ENCODE measurements at regions not wholly inside any gene's neighbourhood (a gene's known extent, or its start where the extent isn't known, plus 50 kb on each side); places are given as distances from the start of the nearest gene placed in this dataset.

- Histone ChIP-seq H3K79me1 (ENCODE audit: low read depth, low read length) (no peaks in the 10 kb centered on the region), H4K20me1 (replicated peaks in 1 of 2; ENCODE audit: control insufficient read depth in 1 of 2, insufficient read depth in 2 of 2, low read length in 2 of 2) (no peaks in the 10 kb centered on the region), H3K9ac (replicated peaks in 1 of 4; ENCODE audit: extremely low read depth in 1 of 4, low read depth in 3 of 4, low read length in 3 of 4) (no peak overlapping the region), H3K14ac (ENCODE audit: insufficient read length) (no peak overlapping the region), H2BK5ac (ENCODE audit: low read depth, low read length) (no peak overlapping the region), H3K36me3 (ENCODE audit: control insufficient read depth in 2 of 4, insufficient read depth in 4 of 4, low read length in 3 of 4) (no peaks in the 10 kb centered on the region), H2BK20ac (ENCODE audit: low read length) (no peak overlapping the region), H3K79me2 (ENCODE audit: control insufficient read depth in 1 of 2, insufficient read depth in 2 of 2, low read length in 2 of 2) (no peaks in the 10 kb centered on the region), H4K5ac (ENCODE audit: insufficient read length, low read depth, low read length) (no peak overlapping the region), H3K4me2 (ENCODE audit: insufficient read depth in 1 of 2, low read depth in 2 of 2, low read length in 2 of 2) (no peak overlapping the region), H2AFZ (ENCODE audit: low read length) (no peak overlapping the region), H4K8ac (ENCODE audit: extremely low read depth, insufficient read depth, low read length) (no peak overlapping the region), H3K18ac (ENCODE audit: extremely low read depth, low read length) (no peak overlapping the region), H3K27me3 (replicated peaks in 1 of 4; ENCODE audit: control insufficient read depth in 3 of 4, extremely low read depth in 1 of 4, insufficient read depth in 3 of 4, low read length in 3 of 4) (no peaks in the 10 kb centered on the region), H3K23ac (ENCODE audit: insufficient read length) (no peak overlapping the region), H3K4me1 (replicated peaks in 1 of 4; ENCODE audit: control insufficient read depth in 3 of 4, insufficient read depth in 4 of 4, low read length in 3 of 4) (peaks cover 0 to 2% (median 0%) of the 10 kb centered on the region in 4 experiments; a peak in 1 of 7 replicates), H4K91ac (replicated peaks; ENCODE audit: insufficient read length, low read length) (no peak overlapping the region), H2BK12ac (ENCODE audit: low read depth, low read length) (no peak overlapping the region), H3K4ac (replicated peaks; ENCODE audit: insufficient read length, low read depth, low read length) (no peak overlapping the region), H3K9me3 (ENCODE audit: insufficient read depth in 2 of 2, low read depth in 1 of 2, low read length in 1 of 2) (peaks cover 14 to 18% of the 10 kb centered on the region in 2 experiments), H3K4me3 (ENCODE audit: extremely low read depth in 1 of 4, insufficient read depth in 2 of 4, low read depth in 3 of 4, low read length in 4 of 4) (no peak overlapping the region), H3K56ac (replicated peaks; ENCODE audit: insufficient read length, low read depth, low read length) (no peak overlapping the region), H3K27ac (ENCODE audit: low read depth, low read length) (no peak overlapping the region), H3K23me2 (ENCODE audit: low read depth, low read length) (no peaks in the 10 kb centered on the region; the same call in 1 of the 2 replicates), H2BK15ac (ENCODE audit: low read length) (no peak overlapping the region), H2BK120ac (replicated peaks; ENCODE audit: low read depth, low read length) (no peak overlapping the region), H2AK5ac (ENCODE audit: low read depth, low read length) (no peak overlapping the region)
- 86% methylated on average over 10 of the region's 10 CpGs; no CpG with 5 or more reads in 1 of the 2 experiments for WGBS, 2 experiments (ENCODE audit: extremely low coverage in 1 of 2, insufficient coverage in 1 of 2, insufficient read length in 1 of 2, insufficient replicate concordance in 2 of 2, low coverage in 1 of 2, low lambda C conversion rate in 2 of 2, missing lambda C conversion rate in 1 of 2)
- POLR2A ChIA-PET (ENCODE audit: partially characterized antibody) = no interaction called here
- CTCF ChIA-PET (ENCODE audit: partially characterized antibody) = interaction anchor here (0.6 to 2.5 kb wide), 5 partner anchors 23 to 289 kb away, joined by 3 to 11 read pairs (median 3); no protein-coding TSS in a partner anchor
- FAIRE-seq (no peak), DNase-seq (ENCODE audit: low read depth in 1 of 2, low spot score in 2 of 2) (no peak)
- TF ChIP-seq POLR2A (IDR thresholded peaks at IDR 0.05; ENCODE audit: control extremely low read depth in 1 of 2, low read depth in 2 of 2, low read length in 2 of 2) = no peak
- TF ChIP-seq RAD21 (IDR thresholded peaks at IDR 0.05 in 1 of 2, conservative IDR thresholded peaks at IDR 0.05 in 1 of 2; ENCODE audit: low read depth in 2 of 2, low read length in 2 of 2) = no peak
- TF ChIP-seq GTF2F1 (IDR thresholded peaks at IDR 0.05; ENCODE audit: borderline replicate concordance, low read depth, low read length) = no peak
These were observed 289.2 kb upstream of the SFSWAP start for GRCh38 chr12:131421509-131422186.

Data from H1 (cell line).